HEK293 (cell line): ENCODE measurements at regions not wholly inside any gene's neighbourhood (a gene's known extent, or its start where the extent isn't known, plus 50 kb on each side); places are given as distances from the start of the nearest gene placed in this dataset.

ENCODE experiments used
- CTCF ChIA-PET: fragments of 350-600 bp; formaldehyde crosslinking; extraction: SDS; loops from one replicate; lab custom pipeline; 2021; ENCODE audit warnings: antibody characterized with exemption; lab: Yijun Ruan, JAX
- POLR2A ChIA-PET: fragments of 300-600 bp; formaldehyde crosslinking; extraction: SDS; loops from one replicate; lab custom pipeline; 2020; ENCODE audit warnings: antibody characterized with exemption, inconsistent platforms; lab: Yijun Ruan, JAX
- H3K27ac ChIP-seq: fragments of 200-500 bp; sonication (Bioruptor generic); 2 replicates; pipeline ENCODE4 v1.5.1; 2014; ENCODE audit warnings: low read depth, low read length, control low read depth, inconsistent platforms; ENCODE audit errors: extremely low read depth
- H3K36me3 ChIP-seq, 2 experiments: fragments of 200-500 bp in 1 of 2; sonication (Bioruptor generic) in 1 of 2; 1 replicate in 1 of 2; 2 replicates in 1 of 2; pipeline ENCODE4 v1.5.1; 2014 to 2017; ENCODE audit warnings: inconsistent platforms in 2 of 2, low read length in 2 of 2; ENCODE audit not compliant: control insufficient read depth in 2 of 2, insufficient read depth in 1 of 2
- H3K4me1 ChIP-seq: fragments of 200-500 bp; sonication (Bioruptor generic); 2 replicates; pipeline ENCODE4 v1.5.1; 2014; ENCODE audit warnings: mild to moderate bottlenecking, low read length, inconsistent platforms; ENCODE audit not compliant: control insufficient read depth, insufficient read depth
- H3K4me3 ChIP-seq: 2 replicates; pipeline ENCODE4 v1.5.1; 2011; ENCODE audit warnings: low read depth, mild to moderate bottlenecking, control low read depth, low read length, moderate library complexity
- H3K9me3 ChIP-seq: fragments of 200-500 bp; sonication (Bioruptor generic); 2 replicates; pipeline ENCODE4 v1.5.1; 2014; ENCODE audit warnings: low read depth, low read length, inconsistent platforms; ENCODE audit not compliant: control insufficient read depth, insufficient read depth
- GLIS1 ChIP-seq: fragments of 450-650 bp; formaldehyde crosslinking; IDR thresholded peaks from 2 replicates; pipeline ENCODE4 v1.5.1; 2016; ENCODE audit warnings: missing biosample characterization, missing genetic modification characterization
- KLF16 ChIP-seq: fragments of 450-650 bp; formaldehyde crosslinking; IDR thresholded peaks from 2 replicates; pipeline ENCODE4 v1.5.1; 2017; ENCODE audit warnings: missing biosample characterization, missing genetic modification characterization
- KLF9 ChIP-seq: fragments of 450-650 bp; formaldehyde crosslinking; IDR thresholded peaks from 2 replicates; pipeline ENCODE4 v1.5.1; 2016; ENCODE audit warnings: missing biosample characterization, missing genetic modification characterization, low read depth
- WT1 ChIP-seq: fragments of 450-650 bp; formaldehyde crosslinking; IDR thresholded peaks from 2 replicates; pipeline ENCODE4 v1.5.1; 2016; ENCODE audit warnings: missing biosample characterization, missing genetic modification characterization
- ZBTB20 ChIP-seq: fragments of 450-650 bp; formaldehyde crosslinking; IDR thresholded peaks from 2 replicates; pipeline ENCODE4 v1.5.1; 2016; ENCODE audit warnings: missing biosample characterization, missing genetic modification characterization
- ZIC2 ChIP-seq: fragments of 450-650 bp; formaldehyde crosslinking; IDR thresholded peaks from 2 replicates; pipeline ENCODE4 v1.5.1; 2016; ENCODE audit warnings: missing biosample characterization, missing genetic modification characterization
- ZNF132 ChIP-seq: fragments of 450-650 bp; formaldehyde crosslinking; IDR thresholded peaks from 2 replicates; pipeline ENCODE4 v1.5.1; 2017; ENCODE audit warnings: missing biosample characterization, missing genetic modification characterization, borderline replicate concordance
- ZNF248 ChIP-seq: fragments of 450-650 bp; formaldehyde crosslinking; IDR thresholded peaks from 2 replicates; pipeline ENCODE4 v1.5.1; 2017; ENCODE audit warnings: missing biosample characterization, missing genetic modification characterization
- ZNF311 ChIP-seq: fragments of 450-650 bp; formaldehyde crosslinking; IDR thresholded peaks from 2 replicates; pipeline ENCODE4 v1.5.1; 2017; ENCODE audit warnings: missing biosample characterization, missing genetic modification characterization, borderline replicate concordance
- ZNF394 ChIP-seq: fragments of 450-650 bp; formaldehyde crosslinking; IDR thresholded peaks from 2 replicates; pipeline ENCODE4 v1.5.1; 2016; ENCODE audit warnings: missing biosample characterization, missing genetic modification characterization, mild to moderate bottlenecking, moderate library complexity, borderline replicate concordance
- ZNF544 ChIP-seq: fragments of 450-650 bp; formaldehyde crosslinking; IDR thresholded peaks from 2 replicates; pipeline ENCODE4 v1.5.0; 2017; ENCODE audit warnings: missing biosample characterization, missing genetic modification characterization
- ZNF623 ChIP-seq: fragments of 450-650 bp; formaldehyde crosslinking; IDR thresholded peaks from 2 replicates; pipeline ENCODE4 v1.5.1; 2016; ENCODE audit warnings: missing biosample characterization, missing genetic modification characterization
- ZNF707 ChIP-seq: fragments of 450-650 bp; formaldehyde crosslinking; IDR thresholded peaks from 2 replicates; pipeline ENCODE4 v1.5.1; 2016; ENCODE audit warnings: missing biosample characterization, missing genetic modification characterization
- ZNF837 ChIP-seq: fragments of 450-650 bp; formaldehyde crosslinking; IDR thresholded peaks from 2 replicates; pipeline ENCODE4 v1.5.1; 2016; ENCODE audit warnings: missing biosample characterization, missing genetic modification characterization
- TF ChIP-seq, protein P1 (sequence below): fragments of 450-650 bp; formaldehyde crosslinking; IDR thresholded peaks from 2 replicates; pipeline ENCODE4 v1.5.1; 2016; ENCODE audit warnings: missing biosample characterization, missing genetic modification characterization
- TF ChIP-seq, protein P2 (sequence below): fragments of 450-650 bp; formaldehyde crosslinking; IDR thresholded peaks from 2 replicates; pipeline ENCODE4 v1.5.1; 2016; ENCODE audit warnings: missing biosample characterization, missing genetic modification characterization
- TF ChIP-seq, protein P3 (sequence below): fragments of 450-650 bp; formaldehyde crosslinking; IDR thresholded peaks from 2 replicates; pipeline ENCODE4 v1.5.1; 2016; ENCODE audit warnings: missing biosample characterization, missing genetic modification characterization, borderline replicate concordance
- TF ChIP-seq, protein P4 (sequence below): fragments of 450-650 bp; formaldehyde crosslinking; IDR thresholded peaks from 2 replicates; pipeline ENCODE4 v1.5.1; 2016; ENCODE audit warnings: missing biosample characterization, missing genetic modification characterization, low read depth
- TF ChIP-seq, protein P5 (sequence below): fragments of 450-650 bp; IDR thresholded peaks from 2 replicates; pipeline ENCODE4 v1.5.1; 2018; ENCODE audit warnings: missing biosample characterization, mild to moderate bottlenecking, missing genetic modification characterization
- TF ChIP-seq, protein P6 (sequence below): fragments of 450-650 bp; formaldehyde crosslinking; IDR thresholded peaks from 2 replicates; pipeline ENCODE4 v1.5.1; 2016; ENCODE audit warnings: missing biosample characterization, missing genetic modification characterization

DNA sequence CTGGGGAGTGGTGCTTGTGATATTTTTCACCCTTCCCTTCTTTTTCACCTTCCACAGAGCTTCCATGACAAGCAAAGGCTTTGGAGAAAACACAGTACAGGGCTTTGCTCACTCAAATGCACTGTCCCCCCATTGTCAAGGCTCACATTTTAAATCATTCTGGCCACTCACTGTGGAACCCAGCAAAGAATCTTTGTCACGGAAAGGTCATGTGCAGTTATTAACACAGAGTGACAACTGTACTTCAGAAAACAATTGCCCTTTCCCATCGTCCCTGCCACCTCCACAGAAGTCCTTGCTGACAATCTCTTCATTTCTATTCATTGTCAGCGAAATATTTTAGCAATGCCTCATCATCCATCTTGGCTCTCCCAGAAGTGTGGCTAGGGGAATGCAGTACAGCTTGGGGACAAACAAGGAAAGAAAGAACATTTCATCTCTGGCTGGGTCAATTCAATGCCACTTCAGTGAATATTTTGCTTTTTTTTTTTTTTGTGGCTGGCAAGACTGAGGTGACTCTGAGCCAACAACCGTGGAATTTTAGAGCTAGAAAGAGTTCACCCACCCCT lies 851.0 kb downstream of the KCNMA1 start:
- POLR2A ChIA-PET: no interaction called here

More for the DNA sequence above, 851.0 kb downstream of the KCNMA1 start:
- TF ChIP-seq ZNF132 (tag by site-specific recombination): no peak
- TF ChIP-seq, protein P1, sequence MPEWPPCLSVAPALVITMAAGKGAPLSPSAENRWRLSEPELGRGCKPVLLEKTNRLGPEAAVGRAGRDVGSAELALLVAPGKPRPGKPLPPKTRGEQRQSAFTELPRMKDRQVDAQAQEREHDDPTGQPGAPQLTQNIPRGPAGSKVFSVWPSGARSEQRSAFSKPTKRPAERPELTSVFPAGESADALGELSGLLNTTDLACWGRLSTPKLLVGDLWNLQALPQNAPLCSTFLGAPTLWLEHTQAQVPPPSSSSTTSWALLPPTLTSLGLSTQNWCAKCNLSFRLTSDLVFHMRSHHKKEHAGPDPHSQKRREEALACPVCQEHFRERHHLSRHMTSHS (tag by site-specific recombination): no peak
- TF ChIP-seq, protein P2, sequence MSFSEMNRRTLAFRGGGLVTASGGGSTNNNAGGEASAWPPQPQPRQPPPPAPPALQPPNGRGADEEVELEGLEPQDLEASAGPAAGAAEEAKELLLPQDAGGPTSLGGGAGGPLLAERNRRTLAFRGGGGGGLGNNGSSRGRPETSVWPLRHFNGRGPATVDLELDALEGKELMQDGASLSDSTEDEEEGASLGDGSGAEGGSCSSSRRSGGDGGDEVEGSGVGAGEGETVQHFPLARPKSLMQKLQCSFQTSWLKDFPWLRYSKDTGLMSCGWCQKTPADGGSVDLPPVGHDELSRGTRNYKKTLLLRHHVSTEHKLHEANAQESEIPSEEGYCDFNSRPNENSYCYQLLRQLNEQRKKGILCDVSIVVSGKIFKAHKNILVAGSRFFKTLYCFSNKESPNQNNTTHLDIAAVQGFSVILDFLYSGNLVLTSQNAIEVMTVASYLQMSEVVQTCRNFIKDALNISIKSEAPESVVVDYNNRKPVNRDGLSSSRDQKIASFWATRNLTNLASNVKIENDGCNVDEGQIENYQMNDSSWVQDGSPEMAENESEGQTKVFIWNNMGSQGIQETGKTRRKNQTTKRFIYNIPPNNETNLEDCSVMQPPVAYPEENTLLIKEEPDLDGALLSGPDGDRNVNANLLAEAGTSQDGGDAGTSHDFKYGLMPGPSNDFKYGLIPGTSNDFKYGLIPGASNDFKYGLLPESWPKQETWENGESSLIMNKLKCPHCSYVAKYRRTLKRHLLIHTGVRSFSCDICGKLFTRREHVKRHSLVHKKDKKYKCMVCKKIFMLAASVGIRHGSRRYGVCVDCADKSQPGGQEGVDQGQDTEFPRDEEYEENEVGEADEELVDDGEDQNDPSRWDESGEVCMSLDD (tag by site-specific recombination): no peak
- TF ChIP-seq ZNF707 (tag by site-specific recombination): no peak
- TF ChIP-seq, protein P3, sequence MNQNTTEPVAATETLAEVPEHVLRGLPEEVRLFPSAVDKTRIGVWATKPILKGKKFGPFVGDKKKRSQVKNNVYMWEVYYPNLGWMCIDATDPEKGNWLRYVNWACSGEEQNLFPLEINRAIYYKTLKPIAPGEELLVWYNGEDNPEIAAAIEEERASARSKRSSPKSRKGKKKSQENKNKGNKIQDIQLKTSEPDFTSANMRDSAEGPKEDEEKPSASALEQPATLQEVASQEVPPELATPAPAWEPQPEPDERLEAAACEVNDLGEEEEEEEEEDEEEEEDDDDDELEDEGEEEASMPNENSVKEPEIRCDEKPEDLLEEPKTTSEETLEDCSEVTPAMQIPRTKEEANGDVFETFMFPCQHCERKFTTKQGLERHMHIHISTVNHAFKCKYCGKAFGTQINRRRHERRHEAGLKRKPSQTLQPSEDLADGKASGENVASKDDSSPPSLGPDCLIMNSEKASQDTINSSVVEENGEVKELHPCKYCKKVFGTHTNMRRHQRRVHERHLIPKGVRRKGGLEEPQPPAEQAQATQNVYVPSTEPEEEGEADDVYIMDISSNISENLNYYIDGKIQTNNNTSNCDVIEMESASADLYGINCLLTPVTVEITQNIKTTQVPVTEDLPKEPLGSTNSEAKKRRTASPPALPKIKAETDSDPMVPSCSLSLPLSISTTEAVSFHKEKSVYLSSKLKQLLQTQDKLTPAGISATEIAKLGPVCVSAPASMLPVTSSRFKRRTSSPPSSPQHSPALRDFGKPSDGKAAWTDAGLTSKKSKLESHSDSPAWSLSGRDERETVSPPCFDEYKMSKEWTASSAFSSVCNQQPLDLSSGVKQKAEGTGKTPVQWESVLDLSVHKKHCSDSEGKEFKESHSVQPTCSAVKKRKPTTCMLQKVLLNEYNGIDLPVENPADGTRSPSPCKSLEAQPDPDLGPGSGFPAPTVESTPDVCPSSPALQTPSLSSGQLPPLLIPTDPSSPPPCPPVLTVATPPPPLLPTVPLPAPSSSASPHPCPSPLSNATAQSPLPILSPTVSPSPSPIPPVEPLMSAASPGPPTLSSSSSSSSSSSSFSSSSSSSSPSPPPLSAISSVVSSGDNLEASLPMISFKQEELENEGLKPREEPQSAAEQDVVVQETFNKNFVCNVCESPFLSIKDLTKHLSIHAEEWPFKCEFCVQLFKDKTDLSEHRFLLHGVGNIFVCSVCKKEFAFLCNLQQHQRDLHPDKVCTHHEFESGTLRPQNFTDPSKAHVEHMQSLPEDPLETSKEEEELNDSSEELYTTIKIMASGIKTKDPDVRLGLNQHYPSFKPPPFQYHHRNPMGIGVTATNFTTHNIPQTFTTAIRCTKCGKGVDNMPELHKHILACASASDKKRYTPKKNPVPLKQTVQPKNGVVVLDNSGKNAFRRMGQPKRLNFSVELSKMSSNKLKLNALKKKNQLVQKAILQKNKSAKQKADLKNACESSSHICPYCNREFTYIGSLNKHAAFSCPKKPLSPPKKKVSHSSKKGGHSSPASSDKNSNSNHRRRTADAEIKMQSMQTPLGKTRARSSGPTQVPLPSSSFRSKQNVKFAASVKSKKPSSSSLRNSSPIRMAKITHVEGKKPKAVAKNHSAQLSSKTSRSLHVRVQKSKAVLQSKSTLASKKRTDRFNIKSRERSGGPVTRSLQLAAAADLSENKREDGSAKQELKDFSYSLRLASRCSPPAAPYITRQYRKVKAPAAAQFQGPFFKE (tag by site-specific recombination): no peak
- no peak for TF ChIP-seq WT1
- no peak for TF ChIP-seq ZNF544
- TF ChIP-seq KLF9: no peak
- TF ChIP-seq ZNF311 (tag by site-specific recombination): no peak
- TF ChIP-seq ZBTB20 (tag by site-specific recombination): no peak
- TF ChIP-seq ZIC2 (tag by site-specific recombination): no peak
- no peak for TF ChIP-seq ZNF394 (tag by site-specific recombination)
- TF ChIP-seq ZNF623 (tag by site-specific recombination): no peak
- TF ChIP-seq GLIS1 (tag by site-specific recombination): no peak
- TF ChIP-seq KLF16: no peak
- TF ChIP-seq ZNF837 (tag by site-specific recombination): no peak
- TF ChIP-seq, protein P4, sequence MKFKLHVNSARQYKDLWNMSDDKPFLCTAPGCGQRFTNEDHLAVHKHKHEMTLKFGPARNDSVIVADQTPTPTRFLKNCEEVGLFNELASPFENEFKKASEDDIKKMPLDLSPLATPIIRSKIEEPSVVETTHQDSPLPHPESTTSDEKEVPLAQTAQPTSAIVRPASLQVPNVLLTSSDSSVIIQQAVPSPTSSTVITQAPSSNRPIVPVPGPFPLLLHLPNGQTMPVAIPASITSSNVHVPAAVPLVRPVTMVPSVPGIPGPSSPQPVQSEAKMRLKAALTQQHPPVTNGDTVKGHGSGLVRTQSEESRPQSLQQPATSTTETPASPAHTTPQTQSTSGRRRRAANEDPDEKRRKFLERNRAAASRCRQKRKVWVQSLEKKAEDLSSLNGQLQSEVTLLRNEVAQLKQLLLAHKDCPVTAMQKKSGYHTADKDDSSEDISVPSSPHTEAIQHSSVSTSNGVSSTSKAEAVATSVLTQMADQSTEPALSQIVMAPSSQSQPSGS (tag by site-specific recombination): no peak
- TF ChIP-seq, protein P5, sequence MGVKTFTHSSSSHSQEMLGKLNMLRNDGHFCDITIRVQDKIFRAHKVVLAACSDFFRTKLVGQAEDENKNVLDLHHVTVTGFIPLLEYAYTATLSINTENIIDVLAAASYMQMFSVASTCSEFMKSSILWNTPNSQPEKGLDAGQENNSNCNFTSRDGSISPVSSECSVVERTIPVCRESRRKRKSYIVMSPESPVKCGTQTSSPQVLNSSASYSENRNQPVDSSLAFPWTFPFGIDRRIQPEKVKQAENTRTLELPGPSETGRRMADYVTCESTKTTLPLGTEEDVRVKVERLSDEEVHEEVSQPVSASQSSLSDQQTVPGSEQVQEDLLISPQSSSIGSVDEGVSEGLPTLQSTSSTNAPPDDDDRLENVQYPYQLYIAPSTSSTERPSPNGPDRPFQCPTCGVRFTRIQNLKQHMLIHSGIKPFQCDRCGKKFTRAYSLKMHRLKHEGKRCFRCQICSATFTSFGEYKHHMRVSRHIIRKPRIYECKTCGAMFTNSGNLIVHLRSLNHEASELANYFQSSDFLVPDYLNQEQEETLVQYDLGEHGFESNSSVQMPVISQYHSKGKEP (tag by site-specific recombination): no peak
- TF ChIP-seq, protein P6, sequence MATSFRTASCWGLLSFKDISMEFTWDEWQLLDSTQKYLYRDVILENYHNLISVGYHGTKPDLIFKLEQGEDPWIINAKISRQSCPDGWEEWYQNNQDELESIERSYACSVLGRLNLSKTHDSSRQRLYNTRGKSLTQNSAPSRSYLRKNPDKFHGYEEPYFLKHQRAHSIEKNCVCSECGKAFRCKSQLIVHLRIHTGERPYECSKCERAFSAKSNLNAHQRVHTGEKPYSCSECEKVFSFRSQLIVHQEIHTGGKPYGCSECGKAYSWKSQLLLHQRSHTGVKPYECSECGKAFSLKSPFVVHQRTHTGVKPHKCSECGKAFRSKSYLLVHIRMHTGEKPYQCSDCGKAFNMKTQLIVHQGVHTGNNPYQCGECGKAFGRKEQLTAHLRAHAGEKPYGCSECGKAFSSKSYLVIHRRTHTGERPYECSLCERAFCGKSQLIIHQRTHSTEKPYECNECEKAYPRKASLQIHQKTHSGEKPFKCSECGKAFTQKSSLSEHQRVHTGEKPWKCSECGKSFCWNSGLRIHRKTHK: no peak
- TF ChIP-seq ZNF248 (tag by site-specific recombination): no peak
- Histone ChIP-seq H3K9me3 (no peaks in the 10 kb centered on the region), H3K4me3 (no peak overlapping the region), H3K36me3 (no peaks in the 10 kb centered on the region), H3K4me1 (no peaks in the 10 kb centered on the region), H3K27ac (no peak overlapping the region)
- CTCF ChIA-PET: no interaction called here
